Prostate gland (tissue), 2 donors: ENCODE measurements at regions not wholly inside any gene's neighbourhood (a gene's known extent, or its start where the extent isn't known, plus 50 kb on each side); places are given as distances from the start of the nearest gene placed in this dataset.
A peak's percentile ranks its signal among the peaks of the same experiment; 100 is the strongest.

Experiments used
- DNase-seq: peaks from one replicate; pipeline ENCODE4 v3.0.0-alpha.2; 2019; ENCODE audit warnings: low spot score
- H3K27ac ChIP-seq, 2 donors: fragments of 200-600 bp; sonication (generic); 2 replicates each; pipeline ENCODE4 v1.5.1; 2017 to 2019
- H3K27me3 ChIP-seq: fragments of 200-600 bp; sonication (generic); replicated peaks from 2 replicates; pipeline ENCODE4 v1.5.1; 2019; ENCODE audit not compliant: insufficient read depth
- H3K36me3 ChIP-seq, 2 donors: fragments of 200-600 bp; sonication (generic); 1 replicate in 1 of 2; 2 replicates in 1 of 2; pipeline versions ENCODE4 v1.5.1 to v1.8.1; 2017 to 2019
- H3K4me1 ChIP-seq: fragments of 200-600 bp; sonication (generic); replicated peaks from 2 replicates; pipeline ENCODE4 v1.5.1; 2019
- H3K4me3 ChIP-seq, 2 donors: fragments of 200-600 bp; sonication (generic); 2 replicates each; pipeline ENCODE4 v1.5.1; 2017 to 2019
- H3K9me3 ChIP-seq: fragments of 200-600 bp; sonication (generic); 2 replicates; pipeline ENCODE4 v1.5.1; 2017
- CTCF ChIP-seq, 4 experiments: fragments of 200-600 bp in 2 of 4; fragments of 450-650 bp in 2 of 4; sonication (generic) in 2 of 4; IDR thresholded peaks; 1 replicate in 3 of 4; 2 replicates in 1 of 4; pipeline ENCODE4 v1.5.1; 2016 to 2019; ENCODE audit warnings: antibody characterized with exemption in 4 of 4, mild to moderate bottlenecking in 2 of 4, moderate library complexity in 2 of 4
- POLR2A ChIP-seq: fragments of 450-650 bp; IDR thresholded peaks from one replicate; pipeline ENCODE4 v1.6.1; 2016; ENCODE audit warnings: antibody characterized with exemption, mild to moderate bottlenecking
- POLR2AphosphoS5 ChIP-seq: sonication (generic); formaldehyde crosslinking; IDR thresholded peaks from one replicate; pipeline ENCODE4 v1.6.1; 2017; ENCODE audit warnings: antibody characterized with exemption
- WGBS: methylation state at CpG from one replicate; pipeline ENCODE4 v1.1.5; 2018; 5-methylcytosine and 5-hydroxymethylcytosine counted together
- intact Hi-C: fragments of 100-400 bp; cut with DNase I; formaldehyde crosslinking; loops from one replicate; pipeline ENCODE4 v1.14.2; 2022

GRCh38 chr15:38696790-38697495 is 132.3 kb upstream of the RASGRP1 start:
- Histone ChIP-seq H3K4me1 (no peaks in the 10 kb centered on the region), H3K27ac (no peak overlapping the region), H3K9me3 (no peaks in the 10 kb centered on the region), H3K4me3 (no peak overlapping the region), H3K36me3 (no peaks in the 10 kb centered on the region), H3K27me3 (no peaks in the 10 kb centered on the region)
- WGBS, result 54% methylated on average over 1 of the region's 1 CpG
- TF ChIP-seq POLR2A (no peak), CTCF (IDR thresholded peaks at IDR 0.05) (no peak), POLR2AphosphoS5 (no peak)
- intact Hi-C loops, result loop anchor here (10.0 kb wide), 1 partner anchor 222 kb away; no protein-coding TSS in a partner anchor
- no peak for DNase-seq

GRCh38 chr15:38698254-38698653 is 133.6 kb upstream of the RASGRP1 start:
- intact Hi-C loops, result loop anchor here (10.0 kb wide), 1 partner anchor 223 kb away; no protein-coding TSS in a partner anchor
- no peak for DNase-seq
- 80% methylated on average over 4 of the region's 4 CpGs for WGBS

GRCh38 chr15:38699633-38700230 is 135.1 kb upstream of the RASGRP1 start:
- Histone ChIP-seq H3K9me3 (no peaks in the 10 kb centered on the region), H3K27ac (no peak overlapping the region), H3K4me3 (no peak overlapping the region), H3K4me1 (peaks cover 3% of the 10 kb centered on the region), H3K27me3 (no peaks in the 10 kb centered on the region), H3K36me3 (no peaks in the 10 kb centered on the region)
- 83% methylated on average over 2 of the region's 2 CpGs for WGBS
- intact Hi-C loops, result loop anchor here (10.0 kb wide), 1 partner anchor 225 kb away; no protein-coding TSS in a partner anchor
- peak; percentile 58 for DNase-seq
- TF ChIP-seq POLR2A (no peak), CTCF (IDR thresholded peaks at IDR 0.05) (peak; percentile 59 to 75 (median 67)), POLR2AphosphoS5 (no peak)

More at GRCh38 chr15:38698254-38698653, 133.6 kb upstream of the RASGRP1 start:
- H3K36me3 ChIP-seq, result no peaks in the 10 kb centered on the region
- H3K27me3 ChIP-seq, result no peaks in the 10 kb centered on the region
- H3K4me1 ChIP-seq, result peaks cover 3% of the 10 kb centered on the region
- TF ChIP-seq CTCF (IDR thresholded peaks at IDR 0.05) (no peak), POLR2AphosphoS5 (no peak), POLR2A (no peak)
- H3K9me3 ChIP-seq, result no peaks in the 10 kb centered on the region
- H3K4me3 ChIP-seq, result no peak overlapping the region
- no peak overlapping the region for H3K27ac ChIP-seq

GRCh38 chr15:38701149-38701548 is 136.5 kb upstream of the RASGRP1 start:
- Histone ChIP-seq H3K4me1 (peaks cover 3% of the 10 kb centered on the region), H3K36me3 (no peaks in the 10 kb centered on the region), H3K4me3 (no peak overlapping the region), H3K27me3 (no peaks in the 10 kb centered on the region), H3K27ac (no peak overlapping the region), H3K9me3 (no peaks in the 10 kb centered on the region)
- 63% methylated on average over 5 of the region's 5 CpGs for WGBS
- intact Hi-C loops, result no loop called here
- TF ChIP-seq CTCF (IDR thresholded peaks at IDR 0.05) (no peak), POLR2A (no peak), POLR2AphosphoS5 (no peak)
- DNase-seq, result no peak
